ENCODE measurements at regions not wholly inside any gene's neighbourhood (a gene's known extent, or its start where the extent isn't known, plus 50 kb on each side); places are given as distances from the start of the nearest gene placed in this dataset.
"Not testable (repeated sequence)": the region's sequence is repeated elsewhere in the genome, so short reads cannot be mapped to it uniquely, and the experiment has no call there.

DNA sequence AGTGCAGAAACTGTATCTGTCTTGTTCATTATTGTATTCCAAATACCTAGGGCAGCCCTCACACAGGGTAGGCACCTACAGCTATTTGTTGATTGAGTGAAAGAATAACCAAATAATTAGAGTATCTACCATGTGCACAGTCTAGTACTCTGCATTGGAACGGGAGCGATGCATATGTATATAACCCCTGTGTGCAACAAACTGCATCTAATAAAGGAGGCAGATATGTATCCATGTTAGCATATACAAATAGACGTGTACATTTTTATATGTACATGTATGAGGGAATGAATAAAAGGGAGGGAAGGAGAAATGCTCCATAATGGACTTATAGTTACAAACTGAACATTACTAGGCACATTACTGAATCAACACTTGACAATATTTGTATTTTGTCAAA is 191.3 kb upstream of the PTPRZ1 start:
- Histone ChIP-seq H3K9me3 (ENCODE audit: control insufficient read depth, insufficient read depth, low read length) (no peaks in the 10 kb centered on the region), H3K36me3 (ENCODE audit: control insufficient read depth, insufficient read depth, low read length) (no peaks in the 10 kb centered on the region), H3K4me3 (ENCODE audit: low read length) (no peak overlapping the region), H3K4me1 (ENCODE audit: control insufficient read depth, insufficient read depth, low read length) (no peaks in the 10 kb centered on the region), H3K27ac (ENCODE audit: low read length) (no peak overlapping the region), H3K27me3 (ENCODE audit: control insufficient read depth, insufficient read depth, low read length) (no peaks in the 10 kb centered on the region)
- DNase-seq (ENCODE audit: low read depth, low spot score): no peak
- WGBS (ENCODE audit: insufficient coverage, insufficient read length): no CpG with 5 or more reads among the region's 3 CpGs

DNA sequence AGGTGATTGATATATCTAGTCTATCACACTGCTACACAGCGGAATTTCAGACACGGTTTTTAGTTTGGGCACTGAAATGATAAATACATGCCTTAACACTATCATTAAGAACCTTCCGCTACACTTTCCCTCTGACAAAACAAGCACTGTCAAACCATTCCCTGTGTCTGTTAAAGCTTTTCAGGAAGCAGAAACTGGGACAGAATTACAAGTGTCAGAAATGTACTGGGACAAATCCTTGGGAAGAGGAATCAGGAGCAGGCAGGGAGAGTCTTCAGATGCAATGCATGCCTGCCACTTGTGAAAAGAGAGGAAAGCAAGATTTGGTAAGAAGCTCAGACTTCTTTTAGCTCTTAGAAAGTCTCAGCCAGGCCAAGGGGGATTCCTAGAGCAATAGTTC is 196.8 kb upstream of the PTPRZ1 start:
- H3K4me3 ChIP-seq (ENCODE audit: low read length): no peak overlapping the region
- H3K27me3 ChIP-seq (ENCODE audit: control insufficient read depth, insufficient read depth, low read length): no peaks in the 10 kb centered on the region
- no peaks in the 10 kb centered on the region for H3K36me3 ChIP-seq (ENCODE audit: control insufficient read depth, insufficient read depth, low read length)
- H3K27ac ChIP-seq (ENCODE audit: low read length): no peak overlapping the region
- no peaks in the 10 kb centered on the region for H3K9me3 ChIP-seq (ENCODE audit: control insufficient read depth, insufficient read depth, low read length)
- no peaks in the 10 kb centered on the region for H3K4me1 ChIP-seq (ENCODE audit: control insufficient read depth, insufficient read depth, low read length)
- no CpG with 5 or more reads among the region's 3 CpGs for WGBS (ENCODE audit: insufficient coverage, insufficient read length)
- no peak for DNase-seq (ENCODE audit: low read depth, low spot score)

DNA sequence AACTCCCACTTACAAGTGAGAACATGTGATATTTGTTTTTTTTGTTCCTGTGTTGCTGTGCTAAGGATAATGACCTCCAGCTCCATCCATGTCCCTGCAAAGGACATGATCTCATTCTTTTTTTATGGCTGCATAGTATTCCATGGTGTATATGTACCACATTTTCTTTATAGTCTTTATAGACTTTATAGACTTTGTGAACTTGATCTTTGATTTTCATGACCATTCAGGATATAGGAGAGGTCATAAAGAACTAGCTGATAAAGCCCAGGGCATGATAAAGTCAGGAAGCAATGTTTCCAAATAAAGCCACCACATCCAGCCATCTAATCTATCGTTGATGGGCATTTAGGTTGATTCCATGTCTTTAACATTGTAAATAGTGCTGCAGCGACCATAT is 198.5 kb upstream of the PTPRZ1 start:
- no CpG with 5 or more reads among the region's 2 CpGs for WGBS (ENCODE audit: insufficient coverage, insufficient read length)

DNA sequence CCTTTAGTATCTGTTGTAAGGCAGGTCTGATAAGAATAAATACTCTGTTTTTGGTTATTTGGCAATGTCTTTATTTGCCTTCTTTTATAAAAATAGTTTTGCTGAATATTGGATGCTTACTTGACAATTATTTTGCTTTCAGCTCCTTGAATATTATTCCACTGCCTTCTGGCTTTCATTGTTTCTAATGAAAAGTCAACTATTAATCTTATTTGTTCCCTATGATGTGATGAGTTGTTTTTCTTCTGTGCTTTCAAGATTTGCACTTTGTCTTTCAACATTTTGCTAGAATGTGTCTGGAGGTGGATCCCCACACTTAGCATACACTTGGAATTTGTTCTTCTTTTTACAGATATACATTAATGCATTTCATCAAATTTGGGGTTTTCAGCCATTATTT is 203.8 kb upstream of the PTPRZ1 start:
- no peaks in the 10 kb centered on the region for H3K36me3 ChIP-seq (ENCODE audit: control insufficient read depth, insufficient read depth, low read length)
- no peaks in the 10 kb centered on the region for H3K27me3 ChIP-seq (ENCODE audit: control insufficient read depth, insufficient read depth, low read length)
- H3K9me3 ChIP-seq (ENCODE audit: control insufficient read depth, insufficient read depth, low read length): no peaks in the 10 kb centered on the region
- H3K4me1 ChIP-seq (ENCODE audit: control insufficient read depth, insufficient read depth, low read length): no peaks in the 10 kb centered on the region
- no peak overlapping the region for H3K27ac ChIP-seq (ENCODE audit: low read length)
- no peak for DNase-seq (ENCODE audit: low read depth, low spot score)
- H3K4me3 ChIP-seq (ENCODE audit: low read length): no peak overlapping the region

More for the DNA sequence above, 198.5 kb upstream of the PTPRZ1 start:
- H3K4me1 ChIP-seq (ENCODE audit: control insufficient read depth, insufficient read depth, low read length); DNase-seq (ENCODE audit: low read depth, low spot score); H3K36me3 ChIP-seq (ENCODE audit: control insufficient read depth, insufficient read depth, low read length); H3K27ac ChIP-seq (ENCODE audit: low read length); H3K27me3 ChIP-seq (ENCODE audit: control insufficient read depth, insufficient read depth, low read length); H3K9me3 ChIP-seq (ENCODE audit: control insufficient read depth, insufficient read depth, low read length); H3K4me3 ChIP-seq (ENCODE audit: low read length): not testable (repeated sequence)

DNA sequence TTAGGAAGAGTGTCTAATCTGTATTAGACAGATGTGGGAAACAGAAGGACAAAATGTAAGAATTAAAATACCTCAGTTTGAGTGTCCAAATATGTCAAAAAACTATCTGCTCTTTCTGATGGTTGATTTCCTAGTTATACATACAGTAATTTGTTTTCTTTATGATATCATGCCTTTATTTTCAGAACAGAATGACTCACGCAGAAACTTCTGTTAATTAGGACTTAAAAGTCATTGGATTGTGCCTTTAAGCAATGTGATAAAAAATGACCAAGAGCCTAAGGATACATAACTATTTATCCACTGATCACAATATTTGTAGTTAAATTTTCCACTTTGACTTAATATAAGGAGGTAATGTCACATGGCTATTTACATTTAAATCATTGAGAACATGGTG is 206.7 kb upstream of the PTPRZ1 start:
- Histone ChIP-seq H3K36me3 (ENCODE audit: control insufficient read depth, insufficient read depth, low read length) (no peaks in the 10 kb centered on the region), H3K4me3 (ENCODE audit: low read length) (no peak overlapping the region), H3K9me3 (ENCODE audit: control insufficient read depth, insufficient read depth, low read length) (no peaks in the 10 kb centered on the region), H3K27me3 (ENCODE audit: control insufficient read depth, insufficient read depth, low read length) (no peaks in the 10 kb centered on the region), H3K27ac (ENCODE audit: low read length) (no peak overlapping the region), H3K4me1 (ENCODE audit: control insufficient read depth, insufficient read depth, low read length) (no peaks in the 10 kb centered on the region)
- DNase-seq (ENCODE audit: low read depth, low spot score): no peak
- WGBS (ENCODE audit: insufficient coverage, insufficient read length): no CpG with 5 or more reads among the region's 1 CpG

DNA sequence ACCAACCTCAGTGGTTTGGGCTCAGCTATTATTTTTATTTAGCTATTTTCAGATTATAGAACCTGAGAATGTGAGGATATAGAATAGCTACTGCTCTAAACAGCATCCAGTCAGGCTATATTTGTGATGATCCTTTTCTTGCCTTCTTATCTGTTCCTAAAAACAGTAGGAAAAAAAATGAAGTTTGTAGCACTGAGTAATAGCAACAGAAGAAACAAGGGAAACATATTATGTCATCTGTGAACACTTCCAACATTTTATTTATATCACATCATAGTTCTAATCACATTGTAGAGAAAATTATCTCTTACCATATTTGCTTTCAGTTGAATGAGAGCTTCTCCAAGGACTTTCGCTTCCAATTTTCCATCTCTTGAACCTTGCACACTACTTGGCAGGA is 229.6 kb upstream of the PTPRZ1 start:
- H3K36me3 ChIP-seq (ENCODE audit: control insufficient read depth, insufficient read depth, low read length): no peaks in the 10 kb centered on the region
- no peak for DNase-seq (ENCODE audit: low read depth, low spot score)
- no peak overlapping the region for H3K4me3 ChIP-seq (ENCODE audit: low read length)
- WGBS (ENCODE audit: insufficient coverage, insufficient read length): no CpG with 5 or more reads among the region's 1 CpG
- H3K27me3 ChIP-seq (ENCODE audit: control insufficient read depth, insufficient read depth, low read length): no peaks in the 10 kb centered on the region
- no peaks in the 10 kb centered on the region for H3K9me3 ChIP-seq (ENCODE audit: control insufficient read depth, insufficient read depth, low read length)
- no peak overlapping the region for H3K27ac ChIP-seq (ENCODE audit: low read length)
- H3K4me1 ChIP-seq (ENCODE audit: control insufficient read depth, insufficient read depth, low read length): no peaks in the 10 kb centered on the region

DNA sequence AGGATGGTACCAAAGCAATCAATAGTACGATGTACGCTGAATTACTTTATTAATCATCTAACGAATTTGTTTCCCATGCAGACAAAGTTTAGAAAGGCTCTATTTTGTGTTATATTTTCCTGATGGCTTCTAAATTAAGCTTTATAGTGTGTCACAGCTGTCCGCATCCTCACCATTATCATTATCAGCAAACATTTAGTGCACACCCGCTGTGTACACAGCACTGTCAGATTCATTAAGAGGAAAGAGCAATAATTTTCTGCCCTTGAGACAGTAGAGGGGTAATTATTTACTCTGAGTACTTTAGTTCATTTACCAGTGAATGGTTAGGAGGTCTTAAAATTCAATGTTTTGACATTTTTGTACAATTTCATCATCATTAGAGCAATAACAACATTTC is 233.3 kb upstream of the PTPRZ1 start:
- no peaks in the 10 kb centered on the region for H3K4me1 ChIP-seq (ENCODE audit: control insufficient read depth, insufficient read depth, low read length)
- WGBS (ENCODE audit: insufficient coverage, insufficient read length): no CpG with 5 or more reads among the region's 5 CpGs
- no peak overlapping the region for H3K27ac ChIP-seq (ENCODE audit: low read length)
- H3K27me3 ChIP-seq (ENCODE audit: control insufficient read depth, insufficient read depth, low read length): no peaks in the 10 kb centered on the region
- no peak for DNase-seq (ENCODE audit: low read depth, low spot score)
- H3K4me3 ChIP-seq (ENCODE audit: low read length): no peak overlapping the region
- no peaks in the 10 kb centered on the region for H3K9me3 ChIP-seq (ENCODE audit: control insufficient read depth, insufficient read depth, low read length)
- no peaks in the 10 kb centered on the region for H3K36me3 ChIP-seq (ENCODE audit: control insufficient read depth, insufficient read depth, low read length)

DNA sequence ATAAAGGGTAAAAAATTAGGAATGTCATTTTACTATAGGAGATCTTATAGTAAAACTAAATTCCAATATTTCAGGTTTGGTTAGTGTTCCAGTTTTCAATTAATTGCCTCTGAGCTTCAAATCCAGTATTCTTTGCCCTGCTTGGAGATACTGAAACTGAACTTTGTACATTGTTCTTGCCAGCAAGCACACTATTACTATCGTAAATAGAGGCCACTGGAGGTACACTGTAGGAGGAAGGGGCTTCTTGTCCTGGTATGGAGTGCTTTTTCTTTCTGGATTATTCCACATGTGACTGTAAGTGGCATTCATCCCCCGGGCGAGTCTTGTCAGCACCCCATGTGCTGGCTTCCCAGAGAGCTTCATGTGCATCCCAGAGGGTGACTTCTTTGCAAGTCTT is 234.7 kb upstream of the PTPRZ1 start:
- no peak overlapping the region for H3K4me3 ChIP-seq (ENCODE audit: low read length)
- no CpG with 5 or more reads among the region's 3 CpGs for WGBS (ENCODE audit: insufficient coverage, insufficient read length)
- no peak overlapping the region for H3K27ac ChIP-seq (ENCODE audit: low read length)
- H3K4me1 ChIP-seq (ENCODE audit: control insufficient read depth, insufficient read depth, low read length): no peaks in the 10 kb centered on the region
- no peaks in the 10 kb centered on the region for H3K36me3 ChIP-seq (ENCODE audit: control insufficient read depth, insufficient read depth, low read length)
- no peaks in the 10 kb centered on the region for H3K9me3 ChIP-seq (ENCODE audit: control insufficient read depth, insufficient read depth, low read length)
- DNase-seq (ENCODE audit: low read depth, low spot score): no peak
- no peaks in the 10 kb centered on the region for H3K27me3 ChIP-seq (ENCODE audit: control insufficient read depth, insufficient read depth, low read length)

DNA sequence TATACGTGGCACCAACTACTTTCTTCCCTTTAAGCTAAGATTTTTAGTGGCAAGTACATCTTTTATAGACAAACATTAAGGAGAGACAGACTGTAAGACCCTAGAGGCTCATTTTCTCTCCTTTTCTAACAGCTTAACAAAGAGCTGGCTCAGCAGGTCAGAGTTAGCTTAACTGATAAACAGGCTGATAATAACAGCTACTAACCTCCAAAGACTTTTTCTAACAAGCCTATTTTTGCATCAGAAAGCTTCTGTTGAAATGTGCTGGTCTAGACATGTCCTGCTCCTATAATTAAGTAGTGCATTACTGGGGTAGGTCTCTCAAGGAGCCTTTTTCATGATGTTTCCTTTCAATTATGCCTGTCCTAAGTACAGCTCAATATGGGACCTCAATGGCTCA is 238.2 kb upstream of the FAM3C start:
- H3K4me1 ChIP-seq (ENCODE audit: control insufficient read depth, insufficient read depth, low read length): no peaks in the 10 kb centered on the region
- WGBS (ENCODE audit: insufficient coverage, insufficient read length): no CpG with 5 or more reads among the region's 1 CpG
- DNase-seq (ENCODE audit: low read depth, low spot score): no peak
- H3K36me3 ChIP-seq (ENCODE audit: control insufficient read depth, insufficient read depth, low read length): no peaks in the 10 kb centered on the region
- H3K4me3 ChIP-seq (ENCODE audit: low read length): no peak overlapping the region
- no peak overlapping the region for H3K27ac ChIP-seq (ENCODE audit: low read length)
- no peaks in the 10 kb centered on the region for H3K27me3 ChIP-seq (ENCODE audit: control insufficient read depth, insufficient read depth, low read length)
- H3K9me3 ChIP-seq (ENCODE audit: control insufficient read depth, insufficient read depth, low read length): no peaks in the 10 kb centered on the region

DNA sequence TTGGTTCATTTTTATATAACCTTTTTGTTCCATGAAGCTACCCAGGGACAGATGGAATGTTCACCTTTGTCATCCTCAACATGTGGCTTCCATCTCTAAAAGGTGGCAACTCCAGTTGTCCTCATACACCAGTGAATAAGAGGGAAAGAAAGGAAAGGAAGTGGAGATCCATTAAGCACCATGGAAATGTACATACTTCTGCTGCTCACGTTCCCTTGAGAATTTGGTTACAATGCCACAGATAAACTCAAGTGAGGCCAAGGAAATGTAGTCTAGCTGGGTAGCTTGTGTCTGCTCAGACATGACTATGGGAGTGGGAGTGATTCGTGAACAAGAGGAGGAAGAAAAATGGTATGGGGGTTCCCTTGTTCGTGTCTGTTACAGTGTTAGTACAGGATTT is 237.1 kb upstream of the FAM3C start:
- Histone ChIP-seq H3K36me3 (ENCODE audit: control insufficient read depth, insufficient read depth, low read length) (no peaks in the 10 kb centered on the region), H3K27me3 (ENCODE audit: control insufficient read depth, insufficient read depth, low read length) (no peaks in the 10 kb centered on the region), H3K9me3 (ENCODE audit: control insufficient read depth, insufficient read depth, low read length) (no peaks in the 10 kb centered on the region), H3K27ac (ENCODE audit: low read length) (no peak overlapping the region), H3K4me1 (ENCODE audit: control insufficient read depth, insufficient read depth, low read length) (no peaks in the 10 kb centered on the region), H3K4me3 (ENCODE audit: low read length) (no peak overlapping the region)
- no CpG with 5 or more reads among the region's 3 CpGs for WGBS (ENCODE audit: insufficient coverage, insufficient read length)
- DNase-seq (ENCODE audit: low read depth, low spot score): no peak

DNA sequence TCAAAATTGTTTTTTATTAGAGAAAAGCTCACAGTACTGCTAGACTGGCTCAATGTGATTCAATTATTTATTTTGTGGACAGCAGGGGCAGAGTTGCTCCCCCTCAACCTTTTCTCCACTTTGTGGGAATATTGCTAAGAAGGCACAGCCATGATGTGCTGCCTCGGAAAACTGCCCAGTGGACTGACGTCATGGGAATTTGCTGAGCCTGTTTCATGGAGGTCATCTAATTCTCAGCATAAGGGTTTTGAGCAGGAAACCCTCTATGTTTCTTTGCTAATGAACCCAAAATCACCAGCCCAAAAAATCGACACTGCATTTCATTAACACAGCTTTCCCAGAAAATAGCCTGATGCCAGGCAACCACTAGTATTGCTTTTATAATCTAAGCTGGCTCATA is 228.8 kb upstream of the FAM3C start:
- Histone ChIP-seq H3K4me3 (ENCODE audit: low read length) (no peak overlapping the region), H3K27me3 (ENCODE audit: control insufficient read depth, insufficient read depth, low read length) (no peaks in the 10 kb centered on the region), H3K36me3 (ENCODE audit: control insufficient read depth, insufficient read depth, low read length) (no peaks in the 10 kb centered on the region), H3K27ac (ENCODE audit: low read length) (no peak overlapping the region), H3K4me1 (ENCODE audit: control insufficient read depth, insufficient read depth, low read length) (peaks cover 2% of the 10 kb centered on the region; the same call in 1 of the 2 replicates), H3K9me3 (ENCODE audit: control insufficient read depth, insufficient read depth, low read length) (no peaks in the 10 kb centered on the region)
- WGBS (ENCODE audit: insufficient coverage, insufficient read length): no CpG with 5 or more reads among the region's 3 CpGs
- DNase-seq (ENCODE audit: low read depth, low spot score): no peak

All from iPS DF 6.9 (cell line).